ENCODE measurements at regions not wholly inside any gene's neighbourhood (a gene's known extent, or its start where the extent isn't known, plus 50 kb on each side); places are given as distances from the start of the nearest gene placed in this dataset.

DNA sequence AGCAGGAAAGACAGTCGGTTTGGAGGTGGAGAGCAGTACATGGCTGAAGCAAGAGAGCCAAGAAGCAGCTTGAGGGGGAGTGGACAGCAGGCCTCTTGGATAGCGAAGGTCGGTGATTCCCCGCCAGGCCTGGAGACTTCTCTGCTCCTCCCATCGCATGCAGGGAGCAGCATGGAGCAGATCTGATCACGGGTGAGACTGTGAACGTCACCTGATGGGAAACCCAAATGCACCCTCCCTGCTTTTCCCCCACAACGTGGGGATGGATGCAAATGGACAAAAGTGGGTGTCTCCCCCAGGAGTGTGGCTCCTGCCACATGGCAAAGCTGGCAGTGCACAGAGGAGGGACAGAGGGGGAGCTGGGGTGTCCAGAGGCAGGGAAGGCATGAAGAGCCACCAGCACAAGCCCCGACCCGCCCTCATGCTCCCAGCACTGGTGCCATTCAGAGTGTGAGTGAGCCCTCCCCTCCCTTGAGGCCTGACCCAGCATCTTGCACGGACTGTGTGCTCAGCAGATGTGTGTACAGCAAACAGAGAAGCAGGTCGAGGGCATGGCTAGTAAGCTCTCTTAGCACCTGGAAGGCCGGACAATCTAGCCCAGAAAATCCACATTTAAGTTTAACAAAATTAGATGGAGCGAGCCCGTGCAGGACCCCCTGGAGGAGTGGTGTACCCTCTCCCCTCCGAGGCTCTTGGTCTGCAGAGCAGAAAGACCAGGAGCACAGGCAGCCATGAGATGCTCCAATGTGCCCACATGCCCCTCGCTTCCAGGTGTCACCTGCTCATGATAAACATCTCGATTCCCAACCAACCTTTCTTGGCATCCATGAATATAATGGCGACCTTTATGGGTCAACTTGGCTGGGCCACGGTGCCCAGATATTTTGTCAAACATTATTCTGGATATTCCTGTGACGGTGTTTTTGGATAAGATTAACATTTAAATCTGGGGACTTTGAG is 661.7 kb downstream of the TBC1D22A start:
- CTCF ChIA-PET, result no interaction called here

DNA sequence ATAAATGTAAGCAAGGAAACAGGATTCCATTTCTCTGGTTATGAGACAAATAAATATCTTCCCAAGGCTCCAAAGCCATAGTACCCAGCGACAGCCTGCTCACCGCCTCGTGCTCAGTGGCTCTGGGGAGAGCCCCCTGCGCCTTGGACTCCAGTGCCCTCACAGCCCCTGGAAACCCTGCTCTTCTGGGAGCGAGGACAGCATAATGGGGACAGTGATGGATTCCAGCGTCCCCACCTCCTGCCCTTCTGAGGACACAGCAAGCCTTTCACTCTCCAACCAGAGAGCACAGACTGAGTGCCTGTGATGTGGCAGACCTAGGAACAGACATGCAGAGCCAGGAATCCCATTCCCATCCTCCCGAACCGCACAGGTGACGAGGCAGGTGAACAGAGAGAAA is 660.8 kb downstream of the TBC1D22A start:
- Histone ChIP-seq H3K4me3 (replicated peaks in 1 of 2; ENCODE audit: low read depth in 1 of 2, low read length in 2 of 2) (no peak overlapping the region), H3K27ac (ENCODE audit: low read depth, low read length) (no peak overlapping the region), H3K9ac (ENCODE audit: low read length) (no peak overlapping the region), H3K4me1 (ENCODE audit: control insufficient read depth in 1 of 2, insufficient read depth in 2 of 2, low read length in 2 of 2) (no peaks in the 10 kb centered on the region), H3K27me3 (ENCODE audit: insufficient read depth, low read length) (peaks cover 39% of the 10 kb centered on the region; the same call in 1 of the 2 replicates), H2AFZ (ENCODE audit: low read depth, low read length, poor library complexity, severe bottlenecking) (no peak overlapping the region), H3K36me3 (ENCODE audit: control insufficient read depth in 1 of 2, insufficient read depth in 2 of 2, low read length in 2 of 2) (no peaks in the 10 kb centered on the region), H4K20me1 (ENCODE audit: insufficient read depth) (no peaks in the 10 kb centered on the region), H3K4me2 (ENCODE audit: low read length) (no peak overlapping the region), H3K9me3 (ENCODE audit: control insufficient read depth in 1 of 2, insufficient read depth in 1 of 2, low read depth in 1 of 2, low read length in 2 of 2) (no peaks in the 10 kb centered on the region), H3K9me2 (ENCODE audit: insufficient read depth) (no peaks in the 10 kb centered on the region), H3K79me2 (ENCODE audit: insufficient read depth, low read length) (no peaks in the 10 kb centered on the region)
- BruUV-seq (replicated peaks), result no TSS peak
- CTCF ChIA-PET, result no interaction called here
- DNase-seq (ENCODE audit: low read depth, low spot score) (no peak), ATAC-seq (no peak)
- POLR2A ChIA-PET, result no interaction called here
- intact Hi-C loops (cut with micrococcal nuclease), result no loop called here
- RAD21 ChIA-PET (ENCODE audit: low non-redundant PET in 1 of 2, low total read pairs in 2 of 2, uncharacterized antibody in 2 of 2, unreplicated experiment in 2 of 2), result no interaction called here
- TF ChIP-seq CEBPB (IDR thresholded peaks at IDR 0.05; ENCODE audit: low read depth) (no peak), POLR2A (IDR thresholded peaks at IDR 0.05; ENCODE audit: borderline replicate concordance, extremely low read depth, insufficient read depth, insufficient read length) (no peak), ZFX (IDR thresholded peaks at IDR 0.05) (no peak), JUND (IDR thresholded peaks at IDR 0.05) (no peak), ZNF274 (IDR thresholded peaks at IDR 0.05; ENCODE audit: low read depth, low read length) (no peak), ELF1 (IDR thresholded peaks at IDR 0.05; ENCODE audit: borderline replicate concordance, low read depth) (no peak), YY1 (IDR thresholded peaks at IDR 0.05; ENCODE audit: extremely low read depth, insufficient replicate concordance, low read depth, low read length) (no peak)
- TF ChIP-seq, protein P1, sequence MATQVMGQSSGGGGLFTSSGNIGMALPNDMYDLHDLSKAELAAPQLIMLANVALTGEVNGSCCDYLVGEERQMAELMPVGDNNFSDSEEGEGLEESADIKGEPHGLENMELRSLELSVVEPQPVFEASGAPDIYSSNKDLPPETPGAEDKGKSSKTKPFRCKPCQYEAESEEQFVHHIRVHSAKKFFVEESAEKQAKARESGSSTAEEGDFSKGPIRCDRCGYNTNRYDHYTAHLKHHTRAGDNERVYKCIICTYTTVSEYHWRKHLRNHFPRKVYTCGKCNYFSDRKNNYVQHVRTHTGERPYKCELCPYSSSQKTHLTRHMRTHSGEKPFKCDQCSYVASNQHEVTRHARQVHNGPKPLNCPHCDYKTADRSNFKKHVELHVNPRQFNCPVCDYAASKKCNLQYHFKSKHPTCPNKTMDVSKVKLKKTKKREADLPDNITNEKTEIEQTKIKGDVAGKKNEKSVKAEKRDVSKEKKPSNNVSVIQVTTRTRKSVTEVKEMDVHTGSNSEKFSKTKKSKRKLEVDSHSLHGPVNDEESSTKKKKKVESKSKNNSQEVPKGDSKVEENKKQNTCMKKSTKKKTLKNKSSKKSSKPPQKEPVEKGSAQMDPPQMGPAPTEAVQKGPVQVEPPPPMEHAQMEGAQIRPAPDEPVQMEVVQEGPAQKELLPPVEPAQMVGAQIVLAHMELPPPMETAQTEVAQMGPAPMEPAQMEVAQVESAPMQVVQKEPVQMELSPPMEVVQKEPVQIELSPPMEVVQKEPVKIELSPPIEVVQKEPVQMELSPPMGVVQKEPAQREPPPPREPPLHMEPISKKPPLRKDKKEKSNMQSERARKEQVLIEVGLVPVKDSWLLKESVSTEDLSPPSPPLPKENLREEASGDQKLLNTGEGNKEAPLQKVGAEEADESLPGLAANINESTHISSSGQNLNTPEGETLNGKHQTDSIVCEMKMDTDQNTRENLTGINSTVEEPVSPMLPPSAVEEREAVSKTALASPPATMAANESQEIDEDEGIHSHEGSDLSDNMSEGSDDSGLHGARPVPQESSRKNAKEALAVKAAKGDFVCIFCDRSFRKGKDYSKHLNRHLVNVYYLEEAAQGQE (IDR thresholded peaks at IDR 0.05; ENCODE audit: low read depth), result no peak
- TF ChIP-seq, protein P2, sequence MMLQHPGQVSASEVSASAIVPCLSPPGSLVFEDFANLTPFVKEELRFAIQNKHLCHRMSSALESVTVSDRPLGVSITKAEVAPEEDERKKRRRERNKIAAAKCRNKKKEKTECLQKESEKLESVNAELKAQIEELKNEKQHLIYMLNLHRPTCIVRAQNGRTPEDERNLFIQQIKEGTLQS (IDR thresholded peaks at IDR 0.05), result no peak
- TF ChIP-seq, protein P3, sequence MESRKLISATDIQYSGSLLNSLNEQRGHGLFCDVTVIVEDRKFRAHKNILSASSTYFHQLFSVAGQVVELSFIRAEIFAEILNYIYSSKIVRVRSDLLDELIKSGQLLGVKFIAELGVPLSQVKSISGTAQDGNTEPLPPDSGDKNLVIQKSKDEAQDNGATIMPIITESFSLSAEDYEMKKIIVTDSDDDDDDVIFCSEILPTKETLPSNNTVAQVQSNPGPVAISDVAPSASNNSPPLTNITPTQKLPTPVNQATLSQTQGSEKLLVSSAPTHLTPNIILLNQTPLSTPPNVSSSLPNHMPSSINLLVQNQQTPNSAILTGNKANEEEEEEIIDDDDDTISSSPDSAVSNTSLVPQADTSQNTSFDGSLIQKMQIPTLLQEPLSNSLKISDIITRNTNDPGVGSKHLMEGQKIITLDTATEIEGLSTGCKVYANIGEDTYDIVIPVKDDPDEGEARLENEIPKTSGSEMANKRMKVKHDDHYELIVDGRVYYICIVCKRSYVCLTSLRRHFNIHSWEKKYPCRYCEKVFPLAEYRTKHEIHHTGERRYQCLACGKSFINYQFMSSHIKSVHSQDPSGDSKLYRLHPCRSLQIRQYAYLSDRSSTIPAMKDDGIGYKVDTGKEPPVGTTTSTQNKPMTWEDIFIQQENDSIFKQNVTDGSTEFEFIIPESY (IDR thresholded peaks at IDR 0.05; ENCODE audit: extremely low read depth, insufficient replicate concordance, low read length), result no peak

More for the DNA sequence above, 661.7 kb downstream of the TBC1D22A start:
- H3K27ac ChIP-seq (ENCODE audit: low read depth, low read length), result no peak overlapping the region
- no peak overlapping the region for H3K9ac ChIP-seq (ENCODE audit: low read length)
- H3K4me3 ChIP-seq (replicated peaks in 1 of 2; ENCODE audit: low read depth in 1 of 2, low read length in 2 of 2), result no peak overlapping the region
- BruUV-seq (replicated peaks), result no TSS peak
- H3K27me3 ChIP-seq (ENCODE audit: insufficient read depth, low read length), result peaks cover 39% of the 10 kb centered on the region; the same call in 1 of the 2 replicates
- no peaks in the 10 kb centered on the region for H3K4me1 ChIP-seq (ENCODE audit: control insufficient read depth in 1 of 2, insufficient read depth in 2 of 2, low read length in 2 of 2)
- no peak overlapping the region for H3K4me2 ChIP-seq (ENCODE audit: low read length)
- DNase-seq (ENCODE audit: low read depth, low spot score) (no peak), ATAC-seq (no peak)
- H3K9me2 ChIP-seq (ENCODE audit: insufficient read depth), result no peaks in the 10 kb centered on the region
- no peak for TF ChIP-seq EZH2phosphoT487 (IDR thresholded peaks at IDR 0.05; ENCODE audit: borderline replicate concordance)
- no peak for TF ChIP-seq CBX3 (IDR thresholded peaks at IDR 0.05; ENCODE audit: low read depth)
- no peaks in the 10 kb centered on the region for H3K79me2 ChIP-seq (ENCODE audit: insufficient read depth, low read length)
- no peaks in the 10 kb centered on the region for H4K20me1 ChIP-seq (ENCODE audit: insufficient read depth)
- ChIA-PET RAD21 (ENCODE audit: low non-redundant PET in 1 of 2, low total read pairs in 2 of 2, uncharacterized antibody in 2 of 2, unreplicated experiment in 2 of 2) (no interaction called here), POLR2A (no interaction called here)
- H2AFZ ChIP-seq (ENCODE audit: low read depth, low read length, poor library complexity, severe bottlenecking), result no peak overlapping the region
- no peaks in the 10 kb centered on the region for H3K9me3 ChIP-seq (ENCODE audit: control insufficient read depth in 1 of 2, insufficient read depth in 1 of 2, low read depth in 1 of 2, low read length in 2 of 2)
- intact Hi-C loops (cut with micrococcal nuclease), result no loop called here
- no peaks in the 10 kb centered on the region for H3K36me3 ChIP-seq (ENCODE audit: control insufficient read depth in 1 of 2, insufficient read depth in 2 of 2, low read length in 2 of 2)
